ENCODE measurements at regions not wholly inside any gene's neighbourhood (a gene's known extent, or its start where the extent isn't known, plus 50 kb on each side); places are given as distances from the start of the nearest gene placed in this dataset.

- Histone ChIP-seq H3T11ph (ENCODE audit: low read length) (no peak overlapping the region), H2BK120ac (ENCODE audit: low read depth, low read length, poor library complexity, severe bottlenecking) (no peak overlapping the region), H3K4me1 (ENCODE audit: insufficient read depth, low read length) (peaks cover 2% of the 10 kb centered on the region; the same call in 1 of the 2 replicates), H3K18ac (ENCODE audit: insufficient read length, low read depth, low read length) (no peak overlapping the region), H3K27ac (ENCODE audit: insufficient read length, low read depth, low read length) (no peak overlapping the region), H4K5ac (ENCODE audit: insufficient read length, low read depth, low read length) (no peak overlapping the region), H4K20me1 (ENCODE audit: control insufficient read depth, insufficient read depth, insufficient read length) (no peaks in the 10 kb centered on the region), H4K8ac (replicated peaks; ENCODE audit: insufficient read length, low read depth, low read length) (no peak overlapping the region), H2BK20ac (ENCODE audit: low read depth, low read length, poor library complexity, severe bottlenecking) (no peak overlapping the region), H3K4ac (ENCODE audit: low read depth, low read length) (no peak overlapping the region), H3K14ac (ENCODE audit: insufficient read depth, low read length) (no peak overlapping the region), H3K9me3 (ENCODE audit: control insufficient read depth, low read depth, low read length) (no peaks in the 10 kb centered on the region), H3K79me1 (ENCODE audit: insufficient read depth, low read depth, low read length, poor library complexity, severe bottlenecking) (no peaks in the 10 kb centered on the region), H3K27me3 (ENCODE audit: insufficient read depth, low read length) (no peaks in the 10 kb centered on the region), H3K9ac (ENCODE audit: extremely low read depth, insufficient read length, low read length) (no peak overlapping the region), H3K23me2 (ENCODE audit: insufficient read length, low read depth, low read length, poor library complexity, severe bottlenecking) (no peaks in the 10 kb centered on the region), H3K4me2 (ENCODE audit: insufficient read depth, insufficient read length, low read length) (no peak overlapping the region), H3K23ac (ENCODE audit: insufficient read length, low read depth, low read length) (no peak overlapping the region), H2AFZ (ENCODE audit: low read length) (no peak overlapping the region), H3K56ac (ENCODE audit: insufficient read length, low read depth, low read length) (no peak overlapping the region), H2BK5ac (ENCODE audit: insufficient read length, low read length) (no peak overlapping the region), H2BK12ac (ENCODE audit: insufficient read length, low read depth, low read length) (no peak overlapping the region), H2BK15ac (ENCODE audit: low read depth, low read length) (no peak overlapping the region), H4K91ac (ENCODE audit: insufficient read length, low read depth, low read length) (no peak overlapping the region), H2AK5ac (ENCODE audit: insufficient read length, low read length) (no peak overlapping the region), H3K79me2 (ENCODE audit: insufficient read depth, low read length) (no peaks in the 10 kb centered on the region)
- Mint-ChIP-seq H3K36me3 (ENCODE audit: insufficient read depth in 1 of 3, low read depth in 3 of 3) (peaks cover 0 to 4% (median 0%) of the 10 kb centered on the region in 3 experiments; a peak in 1 of 7 replicates), H3K9me3 (no peaks in the 10 kb centered on the region; a peak in 1 of 5 replicates), H3K4me3 (no peak overlapping the region), H3K27me3 (ENCODE audit: low read depth) (peaks cover 3% of the 10 kb centered on the region), H3K4me1 (peaks cover 15 to 28% of the 10 kb centered on the region in 2 experiments), H3K27ac (no peak overlapping the region)
- no peak for TF ChIP-seq CTCF (conservative IDR thresholded peaks at IDR 0.05)
- no CpG with 5 or more reads among the region's 10 CpGs for WGBS (ENCODE audit: extremely low coverage, insufficient read length, low lambda C conversion rate)
- DNase-seq = no peak
These were observed 55.9 kb upstream of the ERCC6L2 start for GRCh38 chr9:95819636-95820035.

Measured in H9 (cell line).